H1 (cell line): ENCODE measurements at regions not wholly inside any gene's neighbourhood (a gene's known extent, or its start where the extent isn't known, plus 50 kb on each side); places are given as distances from the start of the nearest gene placed in this dataset.

Experiments
- CTCF ChIA-PET: fragments of 300-600 bp; sonication (Branson Sonifier 250); formaldehyde crosslinking; loops from one replicate; lab custom pipeline; 2021; ENCODE audit not compliant: partially characterized antibody; lab: Charles Lee
- POLR2A ChIA-PET: fragments of 300-600 bp; sonication (Branson Sonifier 250); formaldehyde crosslinking; loops from one replicate; lab custom pipeline; 2021; ENCODE audit warnings: inconsistent platforms; ENCODE audit not compliant: partially characterized antibody; lab: Charles Lee
- DNase-seq, 2 experiments: peaks; one replicate each; pipeline versions ENCODE4 v3.0.0 to v3.0.0-alpha.2; 2010 to 2022; ENCODE audit warnings: low spot score in 2 of 2, low read depth in 1 of 2, mixed read lengths in 1 of 2
- FAIRE-seq: peaks from 2 replicates; lab custom pipeline; 2011; peaks lifted over from hg19 to GRCh38; lab: Jason Lieb, UNC
- H2AFZ ChIP-seq: 2 replicates; pipeline ENCODE4 v1.8.1; 2012; ENCODE audit warnings: low read length, inconsistent platforms
- H2AK5ac ChIP-seq: 2 replicates; pipeline ENCODE4 v1.6.1; 2013; ENCODE audit warnings: low read depth, low read length
- H2BK120ac ChIP-seq: replicated peaks from 2 replicates; pipeline ENCODE3; 2013; ENCODE audit warnings: low read depth, low read length, inconsistent platforms
- H2BK12ac ChIP-seq: 2 replicates; pipeline ENCODE4 v1.6.1; 2013; ENCODE audit warnings: low read depth, low read length
- H2BK15ac ChIP-seq: 2 replicates; pipeline ENCODE4 v1.6.1; 2013; ENCODE audit warnings: low read length
- H2BK20ac ChIP-seq: 2 replicates; pipeline ENCODE4 v1.6.1; 2013; ENCODE audit warnings: low read length
- H2BK5ac ChIP-seq: 2 replicates; pipeline ENCODE4 v1.6.1; 2013; ENCODE audit warnings: low read depth, low read length
- H3K14ac ChIP-seq: 2 replicates; pipeline ENCODE4 v1.6.1; 2013; ENCODE audit warnings: inconsistent platforms; ENCODE audit not compliant: insufficient read length
- H3K18ac ChIP-seq: 2 replicates; pipeline ENCODE4 v1.6.1; 2013; ENCODE audit warnings: low read length; ENCODE audit errors: extremely low read depth
- H3K23ac ChIP-seq: 2 replicates; pipeline ENCODE4 v1.6.1; 2013; ENCODE audit warnings: inconsistent platforms; ENCODE audit not compliant: insufficient read length
- H3K23me2 ChIP-seq: 2 replicates; pipeline ENCODE4 v1.6.1; 2013; ENCODE audit warnings: low read depth, low read length
- H3K27ac ChIP-seq: 2 replicates; pipeline ENCODE4 v1.6.1; 2011; ENCODE audit warnings: low read depth, low read length, inconsistent platforms
- H3K27me3 ChIP-seq, 4 experiments: replicated peaks in 1 of 4; 1 replicate in 1 of 4; 2 replicates in 3 of 4; pipeline versions ENCODE4 v1.6.1 to v1.8.1; 2011 to 2013; ENCODE audit warnings: low read length in 3 of 4, mild to moderate bottlenecking in 3 of 4, inconsistent platforms in 2 of 4, mixed read lengths in 2 of 4, moderate library complexity in 1 of 4; ENCODE audit not compliant: control insufficient read depth in 3 of 4, insufficient read depth in 3 of 4; ENCODE audit errors: extremely low read depth in 1 of 4
- H3K36me3 ChIP-seq, 4 experiments: 2 replicates each; pipeline versions ENCODE4 v1.6.1 to v1.8.1; 2011 to 2013; ENCODE audit warnings: mild to moderate bottlenecking in 4 of 4, low read length in 3 of 4, moderate library complexity in 2 of 4, control low read depth in 1 of 4, inconsistent platforms in 1 of 4; ENCODE audit not compliant: insufficient read depth in 4 of 4, control insufficient read depth in 2 of 4
- H3K4ac ChIP-seq: replicated peaks from 2 replicates; pipeline ENCODE3; 2013; ENCODE audit warnings: low read length, low read depth, mixed read lengths, inconsistent platforms; ENCODE audit not compliant: insufficient read length
- H3K4me1 ChIP-seq, 4 experiments: replicated peaks in 1 of 4; 1 replicate in 1 of 4; 2 replicates in 3 of 4; pipeline versions ENCODE4 v1.6.1 to v1.8.1; 2011 to 2013; ENCODE audit warnings: low read length in 3 of 4, inconsistent platforms in 2 of 4, mixed read lengths in 1 of 4; ENCODE audit not compliant: insufficient read depth in 4 of 4, control insufficient read depth in 3 of 4
- H3K4me2 ChIP-seq, 2 experiments: 2 replicates each; pipeline versions ENCODE4 v1.6.1 to v1.8.1; 2011 to 2013; ENCODE audit warnings: low read depth in 2 of 2, low read length in 2 of 2, control low read depth in 1 of 2, inconsistent platforms in 1 of 2, mild to moderate bottlenecking in 1 of 2; ENCODE audit not compliant: insufficient read depth in 1 of 2
- H3K4me3 ChIP-seq, 4 experiments: fragments of 200-600, 300-600 bp in 1 of 4; sonication (generic), shearing (Covaris generic), sonication (Bioruptor Twin) in 1 of 4; 2 replicates each; pipeline versions ENCODE4 v1.5.1 to v1.8.1; 2011 to 2016; ENCODE audit warnings: low read length in 4 of 4, low read depth in 3 of 4, control low read depth in 2 of 4, inconsistent platforms in 2 of 4, mild to moderate bottlenecking in 2 of 4, mixed read lengths in 1 of 4, moderate library complexity in 1 of 4; ENCODE audit not compliant: insufficient read depth in 2 of 4; ENCODE audit errors: extremely low read depth in 1 of 4
- H3K56ac ChIP-seq: replicated peaks from 2 replicates; pipeline ENCODE3; 2013; ENCODE audit warnings: low read depth, mild to moderate bottlenecking, mixed read lengths, low read length, inconsistent platforms; ENCODE audit not compliant: insufficient read length
- H3K79me1 ChIP-seq: 2 replicates; pipeline ENCODE4 v1.6.1; 2013; ENCODE audit warnings: low read depth, low read length, control low read depth
- H3K79me2 ChIP-seq, 2 experiments: 2 replicates each; pipeline versions ENCODE4 v1.6.1 to v1.8.1; 2012 to 2013; ENCODE audit warnings: low read length in 2 of 2, mild to moderate bottlenecking in 2 of 2, inconsistent platforms in 1 of 2; ENCODE audit not compliant: insufficient read depth in 2 of 2, control insufficient read depth in 1 of 2
- H3K9ac ChIP-seq, 4 experiments: replicated peaks in 1 of 4; 1 replicate in 1 of 4; 2 replicates in 3 of 4; pipeline versions ENCODE4 v1.6.1 to v1.8.1; 2011 to 2013; ENCODE audit warnings: low read depth in 3 of 4, low read length in 3 of 4, control low read depth in 2 of 4, mild to moderate bottlenecking in 2 of 4, moderate library complexity in 2 of 4, inconsistent platforms in 1 of 4; ENCODE audit errors: extremely low read depth in 1 of 4
- H3K9me3 ChIP-seq, 2 experiments: 2 replicates each; pipeline versions ENCODE4 v1.6.1 to v1.8.1; 2012 to 2013; ENCODE audit warnings: mild to moderate bottlenecking in 2 of 2, moderate library complexity in 2 of 2, control low read depth in 1 of 2, inconsistent platforms in 1 of 2, low read depth in 1 of 2, low read length in 1 of 2, mixed read lengths in 1 of 2; ENCODE audit not compliant: insufficient read depth in 2 of 2
- H4K20me1 ChIP-seq, 2 experiments: replicated peaks in 1 of 2; 2 replicates each; pipeline versions ENCODE3 to v1.8.1; 2011 to 2013; ENCODE audit warnings: inconsistent platforms in 2 of 2, low read length in 2 of 2, mild to moderate bottlenecking in 1 of 2; ENCODE audit not compliant: insufficient read depth in 2 of 2, control insufficient read depth in 1 of 2
- H4K5ac ChIP-seq: 2 replicates; pipeline ENCODE4 v1.6.1; 2013; ENCODE audit warnings: low read length, low read depth, mixed read lengths, inconsistent platforms; ENCODE audit not compliant: insufficient read length
- H4K8ac ChIP-seq: 2 replicates; pipeline ENCODE4 v1.8.0; 2013; ENCODE audit warnings: mild to moderate bottlenecking, moderate library complexity, low read length, inconsistent platforms; ENCODE audit not compliant: insufficient read depth; ENCODE audit errors: extremely low read depth
- H4K91ac ChIP-seq: replicated peaks from 2 replicates; pipeline ENCODE3; 2013; ENCODE audit warnings: low read length, mixed read lengths, inconsistent platforms; ENCODE audit not compliant: insufficient read length
- E2F6 ChIP-seq: IDR thresholded peaks from 2 replicates; pipeline ENCODE4 v1.6.1; 2012; ENCODE audit warnings: inconsistent platforms
- JUN ChIP-seq: IDR thresholded peaks from 2 replicates; pipeline ENCODE4 v1.6.1; 2011; ENCODE audit warnings: low read depth, mild to moderate bottlenecking, improper control_type of control experiment, low read length
- KDM1A ChIP-seq: fragments of 200-600, 300-600 bp; sonication (generic); IDR thresholded peaks from 2 replicates; pipeline ENCODE4 v1.7.1; 2016; ENCODE audit warnings: mild to moderate bottlenecking, low read length, borderline replicate concordance
- POLR2A ChIP-seq, 2 experiments: IDR thresholded peaks; 1 replicate in 1 of 2; 2 replicates in 1 of 2; pipeline ENCODE4 v1.6.1; 2011; ENCODE audit warnings: low read depth in 2 of 2, low read length in 2 of 2, mild to moderate bottlenecking in 2 of 2; ENCODE audit errors: control extremely low read depth in 1 of 2
- SP1 ChIP-seq: IDR thresholded peaks from 2 replicates; pipeline ENCODE4 v1.6.1; 2011; ENCODE audit warnings: low read depth, low read length
- SRF ChIP-seq: IDR thresholded peaks from 2 replicates; pipeline ENCODE4 v1.6.1; 2011; ENCODE audit warnings: mild to moderate bottlenecking, low read depth, low read length, moderate library complexity
- WGBS, 2 experiments: shearing (Covaris generic) in 1 of 2; methylation state at CpG; one replicate each; pipeline versions ENCODE4 v1.1.6 to v1.1.7; 2013 to 2015; ENCODE audit warnings: low lambda C conversion rate in 2 of 2, mixed read lengths in 2 of 2, inconsistent platforms in 1 of 2, low coverage in 1 of 2, missing lambda C conversion rate in 1 of 2; ENCODE audit not compliant: insufficient replicate concordance in 2 of 2, insufficient coverage in 1 of 2, insufficient read length in 1 of 2; ENCODE audit errors: extremely low coverage in 1 of 2, missing lambda C conversion rate in 1 of 2; 5-methylcytosine and 5-hydroxymethylcytosine counted together

GRCh38 chr6:45728674-45729073, 287.0 kb downstream of the CLIC5 start:
- H3K36me3 ChIP-seq: no peaks in the 10 kb centered on the region
- ChIA-PET POLR2A (no interaction called here), CTCF (interaction anchor here (1.5 kb wide), 2 partner anchors 14 to 194 kb away, joined by 3 to 8 read pairs; no protein-coding TSS in a partner anchor)
- H2AFZ ChIP-seq: no peak overlapping the region
- no peak overlapping the region for H3K14ac ChIP-seq
- FAIRE-seq (no peak), DNase-seq (no peak)
- H3K18ac ChIP-seq: no peak overlapping the region
- TF ChIP-seq KDM1A: no peak
- TF ChIP-seq SP1: no peak
- TF ChIP-seq SRF: no peak
- TF ChIP-seq JUN: no peak
- TF ChIP-seq POLR2A (IDR thresholded peaks at IDR 0.05; ENCODE audit: control extremely low read depth in 1 of 2, low read depth in 2 of 2, low read length in 2 of 2): no peak
- no peak for TF ChIP-seq E2F6
- H3K4me1 ChIP-seq: no peaks in the 10 kb centered on the region
- H3K79me1 ChIP-seq: no peaks in the 10 kb centered on the region
- no peak overlapping the region for H3K56ac ChIP-seq
- no peaks in the 10 kb centered on the region for H3K23me2 ChIP-seq
- no peak overlapping the region for H4K91ac ChIP-seq
- no peaks in the 10 kb centered on the region for H4K20me1 ChIP-seq
- H2BK120ac ChIP-seq: no peak overlapping the region
- no peak overlapping the region for H3K4ac ChIP-seq
- no peak overlapping the region for H3K9ac ChIP-seq
- no peak overlapping the region for H3K27ac ChIP-seq
- H3K4me3 ChIP-seq: no peak overlapping the region
- no peak overlapping the region for H3K23ac ChIP-seq
- H4K8ac ChIP-seq: no peak overlapping the region
- H3K9me3 ChIP-seq: no peaks in the 10 kb centered on the region
- no peaks in the 10 kb centered on the region for H3K27me3 ChIP-seq
- no peak overlapping the region for H3K4me2 ChIP-seq
- H3K79me2 ChIP-seq: no peaks in the 10 kb centered on the region
- H4K5ac ChIP-seq: no peak overlapping the region
- no peak overlapping the region for H2BK12ac ChIP-seq
- H2BK15ac ChIP-seq: no peak overlapping the region
- H2AK5ac ChIP-seq: no peak overlapping the region
- no peak overlapping the region for H2BK20ac ChIP-seq
- WGBS, 2 experiments: 96% methylated on average over 3 of the region's 3 CpGs; no CpG with 5 or more reads in 1 of the 2 experiments
- no peak overlapping the region for H2BK5ac ChIP-seq
